ENCODE measurements at regions not wholly inside any gene's neighbourhood (a gene's known extent, or its start where the extent isn't known, plus 50 kb on each side); places are given as distances from the start of the nearest gene placed in this dataset.

GRCh38 chr6:91538622-91539021 lies 951.8 kb upstream of the MAP3K7 start:
- TF ChIP-seq CTCF (conservative IDR thresholded peaks at IDR 0.05) (no peak), EZH2 (IDR thresholded peaks at IDR 0.05; ENCODE audit: low read depth) (no peak)
